ENCODE measurements at regions not wholly inside any gene's neighbourhood (a gene's known extent, or its start where the extent isn't known, plus 50 kb on each side); places are given as distances from the start of the nearest gene placed in this dataset.
A peak's percentile ranks its signal among the peaks of the same experiment; 100 is the strongest.
"Not testable (repeated sequence)": the region's sequence is repeated elsewhere in the genome, so short reads cannot be mapped to it uniquely, and the experiment has no call there.

DNA sequence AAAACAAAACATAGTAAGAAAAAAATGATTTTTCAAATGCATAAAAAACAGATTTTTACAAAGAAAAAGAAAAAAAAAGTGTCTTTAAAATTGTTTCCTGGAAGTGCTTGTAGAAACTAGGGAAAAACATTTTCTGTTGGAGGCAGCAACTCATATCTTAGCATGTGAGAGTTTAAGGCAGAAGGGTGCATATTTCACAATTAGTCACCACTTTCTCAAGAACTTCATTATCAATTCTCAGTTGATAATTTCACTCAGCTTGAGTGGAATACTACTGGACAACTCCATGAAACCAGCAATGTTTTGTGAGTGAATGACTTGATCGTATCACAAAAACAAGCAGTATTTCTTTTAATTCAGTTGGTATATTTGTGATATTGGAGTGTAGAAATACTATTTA lies 508.3 kb upstream of the DAB2 start:
- no peak overlapping the region for H3K4me3 ChIP-seq (ENCODE audit: low read depth, low read length)
- TF ChIP-seq, protein P1, sequence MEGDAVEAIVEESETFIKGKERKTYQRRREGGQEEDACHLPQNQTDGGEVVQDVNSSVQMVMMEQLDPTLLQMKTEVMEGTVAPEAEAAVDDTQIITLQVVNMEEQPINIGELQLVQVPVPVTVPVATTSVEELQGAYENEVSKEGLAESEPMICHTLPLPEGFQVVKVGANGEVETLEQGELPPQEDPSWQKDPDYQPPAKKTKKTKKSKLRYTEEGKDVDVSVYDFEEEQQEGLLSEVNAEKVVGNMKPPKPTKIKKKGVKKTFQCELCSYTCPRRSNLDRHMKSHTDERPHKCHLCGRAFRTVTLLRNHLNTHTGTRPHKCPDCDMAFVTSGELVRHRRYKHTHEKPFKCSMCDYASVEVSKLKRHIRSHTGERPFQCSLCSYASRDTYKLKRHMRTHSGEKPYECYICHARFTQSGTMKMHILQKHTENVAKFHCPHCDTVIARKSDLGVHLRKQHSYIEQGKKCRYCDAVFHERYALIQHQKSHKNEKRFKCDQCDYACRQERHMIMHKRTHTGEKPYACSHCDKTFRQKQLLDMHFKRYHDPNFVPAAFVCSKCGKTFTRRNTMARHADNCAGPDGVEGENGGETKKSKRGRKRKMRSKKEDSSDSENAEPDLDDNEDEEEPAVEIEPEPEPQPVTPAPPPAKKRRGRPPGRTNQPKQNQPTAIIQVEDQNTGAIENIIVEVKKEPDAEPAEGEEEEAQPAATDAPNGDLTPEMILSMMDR (IDR thresholded peaks at IDR 0.05; ENCODE audit: low read depth, low read length, missing control alignments) = no peak
- in situ Hi-C loops (cut with HindIII; ENCODE audit: low sequenced_read_pairs) = no loop called here
- no peak for DNase-seq (ENCODE audit: low read depth)

DNA sequence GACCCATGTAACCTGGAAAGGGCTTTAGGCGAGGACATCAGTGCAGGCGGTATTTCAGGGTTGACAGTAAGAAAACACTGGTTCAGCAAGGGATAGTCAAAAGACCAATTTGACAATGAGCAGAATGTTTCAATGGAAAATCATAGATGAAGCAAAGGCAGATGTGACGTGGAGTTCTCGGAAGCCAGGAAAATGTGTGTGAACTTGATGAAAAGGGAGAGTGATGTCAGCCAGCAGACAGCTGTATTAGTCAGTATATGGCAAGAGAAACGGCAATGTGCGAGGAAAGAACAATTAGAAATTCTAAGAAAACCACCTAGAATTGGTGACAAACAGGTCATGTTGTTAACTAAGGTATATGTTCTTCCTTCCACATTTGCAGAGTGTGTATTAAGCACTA lies 503.9 kb upstream of the DAB2 start:
- TF ChIP-seq, protein P1 (IDR thresholded peaks at IDR 0.05; ENCODE audit: low read depth, low read length, missing control alignments) = no peak
- DNase-seq (ENCODE audit: low read depth) = no peak
- in situ Hi-C loops (cut with HindIII; ENCODE audit: low sequenced_read_pairs) = no loop called here
- H3K4me3 ChIP-seq (ENCODE audit: low read depth, low read length) = no peak overlapping the region

DNA sequence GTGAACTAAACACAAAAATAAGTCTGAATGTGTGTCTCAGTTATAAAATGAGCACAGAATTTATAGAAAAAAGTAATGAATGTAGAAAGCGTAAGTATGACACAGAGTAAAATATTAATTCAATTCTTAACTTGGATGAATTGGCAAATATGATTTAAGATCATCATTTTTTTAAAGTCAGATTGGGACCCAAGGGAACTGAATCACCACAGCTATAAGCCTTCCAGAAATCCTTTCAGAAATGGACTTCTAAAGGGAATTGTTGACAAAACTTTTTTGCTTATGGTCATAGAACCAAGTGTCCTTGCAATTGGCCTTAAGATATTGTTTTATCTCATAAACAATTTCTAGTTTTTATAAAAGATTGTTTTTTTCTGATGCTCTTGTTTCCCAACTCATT lies 495.1 kb upstream of the DAB2 start:
- TF ChIP-seq, protein P1 (IDR thresholded peaks at IDR 0.05; ENCODE audit: low read depth, low read length, missing control alignments) = no peak
- in situ Hi-C loops (cut with HindIII; ENCODE audit: low sequenced_read_pairs) = no loop called here
- H3K4me3 ChIP-seq (ENCODE audit: low read depth, low read length) = no peak overlapping the region
- DNase-seq (ENCODE audit: low read depth) = no peak

DNA sequence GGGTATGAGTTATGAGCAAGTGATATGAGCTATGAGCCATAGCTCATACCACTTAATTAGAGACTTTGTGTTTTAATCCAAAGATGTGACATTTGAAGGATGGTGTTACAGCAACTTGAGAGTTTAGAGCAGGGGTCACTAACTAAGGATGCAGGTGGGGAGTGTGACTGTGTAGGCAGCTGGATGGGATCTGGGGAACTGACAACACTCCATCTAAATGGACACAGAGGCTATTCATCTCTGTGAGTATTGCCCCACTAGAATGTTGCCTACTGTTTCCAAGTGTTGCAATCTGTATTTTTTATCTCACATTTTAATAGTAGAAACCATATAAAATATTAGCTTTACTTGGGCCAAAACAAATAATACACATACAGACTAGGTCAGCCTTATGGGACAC lies 488.1 kb upstream of the DAB2 start:
- in situ Hi-C loops (cut with HindIII; ENCODE audit: low sequenced_read_pairs) = no loop called here
- H3K4me3 ChIP-seq (ENCODE audit: low read depth, low read length) = no peak overlapping the region
- no peak for DNase-seq (ENCODE audit: low read depth)
- TF ChIP-seq, protein P1 (IDR thresholded peaks at IDR 0.05; ENCODE audit: low read depth, low read length, missing control alignments) = no peak

DNA sequence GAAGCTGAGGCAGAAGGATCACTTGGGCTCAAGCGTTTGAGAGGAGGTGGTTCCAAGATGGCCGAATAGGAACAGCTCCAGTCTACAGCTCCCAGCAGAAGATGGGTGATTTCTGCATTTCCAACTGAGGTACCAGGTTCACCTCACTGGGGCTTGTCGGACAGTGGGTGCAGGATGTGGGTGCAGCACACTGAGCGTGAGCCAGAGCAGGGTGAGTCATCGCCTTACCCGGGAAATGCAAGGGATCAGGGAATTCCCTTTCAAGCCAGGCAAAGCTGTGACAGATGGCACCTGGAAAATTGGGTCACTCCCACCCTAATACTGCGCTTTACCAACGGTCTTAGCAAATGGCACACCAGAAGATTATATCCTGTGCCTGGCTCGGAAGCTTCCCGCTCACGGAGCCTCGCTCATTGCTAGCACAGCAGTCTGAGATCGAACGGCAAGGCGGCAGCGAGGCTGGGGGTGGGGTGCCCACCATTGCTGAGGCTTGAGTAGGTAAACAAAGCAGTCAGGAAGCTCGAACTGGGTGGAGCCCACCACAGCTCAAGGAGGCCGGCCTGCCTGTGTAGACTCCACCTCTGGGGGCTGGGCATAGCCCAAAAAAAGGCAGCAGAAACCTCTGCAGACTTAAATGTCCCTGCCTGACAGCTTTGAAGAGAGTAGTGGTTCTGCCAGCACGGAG lies 482.6 kb upstream of the DAB2 start:
- in situ Hi-C loops (cut with HindIII; ENCODE audit: low sequenced_read_pairs); DNase-seq (ENCODE audit: low read depth); H3K4me3 ChIP-seq (ENCODE audit: low read depth, low read length): not testable (repeated sequence)

DNA sequence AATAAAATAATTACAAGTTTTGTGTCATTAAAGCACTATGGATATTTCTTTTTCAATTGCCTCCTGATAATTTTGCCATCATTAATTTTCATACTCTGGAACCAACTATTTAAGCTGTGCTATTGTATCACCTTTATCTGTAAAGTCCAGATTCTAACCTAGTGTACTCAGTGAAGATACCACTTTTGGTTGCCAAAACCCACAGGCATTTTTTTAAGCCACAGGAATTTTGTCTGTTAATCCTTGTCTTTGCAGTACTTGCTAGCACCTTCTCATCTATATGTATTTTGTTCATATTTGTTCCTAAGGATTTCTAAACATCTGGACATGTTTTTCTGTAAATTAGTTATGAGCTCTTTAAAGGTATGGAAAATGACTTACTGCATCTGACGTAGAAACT lies 481.4 kb upstream of the DAB2 start:
- DNase-seq (ENCODE audit: low read depth) = peak; percentile 34
- TF ChIP-seq, protein P1 (IDR thresholded peaks at IDR 0.05; ENCODE audit: low read depth, low read length, missing control alignments) = no peak
- in situ Hi-C loops (cut with HindIII; ENCODE audit: low sequenced_read_pairs) = no loop called here
- no peak overlapping the region for H3K4me3 ChIP-seq (ENCODE audit: low read depth, low read length)

DNA sequence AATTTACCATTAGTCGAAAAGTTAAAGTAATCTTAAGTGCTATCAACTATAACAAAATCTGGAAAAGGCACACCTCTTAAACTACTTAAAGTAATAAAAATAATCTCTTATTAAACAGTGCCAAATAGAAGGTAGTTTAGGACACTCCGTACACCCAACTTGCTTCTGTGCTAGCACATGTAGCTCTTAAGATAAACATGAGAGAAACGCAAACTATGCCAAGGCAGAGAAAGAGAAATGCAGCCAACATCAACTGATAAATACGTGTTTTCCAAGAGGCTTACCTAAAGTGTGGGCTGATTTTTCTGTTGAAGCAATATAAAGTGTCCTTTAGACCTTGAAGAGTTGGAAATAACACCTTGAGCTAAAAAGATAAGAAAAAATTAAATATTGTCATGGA lies 480.6 kb upstream of the DAB2 start:
- TF ChIP-seq, protein P1 (IDR thresholded peaks at IDR 0.05; ENCODE audit: low read depth, low read length, missing control alignments) = no peak
- in situ Hi-C loops (cut with HindIII; ENCODE audit: low sequenced_read_pairs) = no loop called here
- H3K4me3 ChIP-seq (ENCODE audit: low read depth, low read length) = no peak overlapping the region
- DNase-seq (ENCODE audit: low read depth) = peak; percentile 8

All from astrocyte of the cerebellum (primary cell).